ENCODE measurements at regions not wholly inside any gene's neighbourhood (a gene's known extent, or its start where the extent isn't known, plus 50 kb on each side); places are given as distances from the start of the nearest gene placed in this dataset.
"Not testable (repeated sequence)": the region's sequence is repeated elsewhere in the genome, so short reads cannot be mapped to it uniquely, and the experiment has no call there.

GRCh38 chr1:234950598-234950997 is 178.0 kb downstream of the TOMM20 start:
- H3K9me3 ChIP-seq (ENCODE audit: control insufficient read depth, insufficient read depth, low read length) = no peaks in the 10 kb centered on the region
- Mint-ChIP-seq H3K4me3 (no peak overlapping the region), H3K4me1 (peaks cover 19 to 21% of the 10 kb centered on the region in 2 donors), H3K27ac (no peak overlapping the region), H3K36me3 (peaks cover 6% of the 10 kb centered on the region), H3K9me3 (peaks cover 0 to 4% of the 10 kb centered on the region in 2 donors), H3K27me3 (ENCODE audit: low read depth in 2 of 2) (no peaks in the 10 kb centered on the region)
- no peak for DNase-seq
- no peak overlapping the region for H3K4me3 ChIP-seq (ENCODE audit: low read length)
- H3K27ac ChIP-seq (ENCODE audit: low read length) = no peak overlapping the region
- ATAC-seq = no peak
- H3K27me3 ChIP-seq (ENCODE audit: control insufficient read depth, insufficient read depth, low read length) = no peaks in the 10 kb centered on the region
- TF ChIP-seq, protein P1, sequence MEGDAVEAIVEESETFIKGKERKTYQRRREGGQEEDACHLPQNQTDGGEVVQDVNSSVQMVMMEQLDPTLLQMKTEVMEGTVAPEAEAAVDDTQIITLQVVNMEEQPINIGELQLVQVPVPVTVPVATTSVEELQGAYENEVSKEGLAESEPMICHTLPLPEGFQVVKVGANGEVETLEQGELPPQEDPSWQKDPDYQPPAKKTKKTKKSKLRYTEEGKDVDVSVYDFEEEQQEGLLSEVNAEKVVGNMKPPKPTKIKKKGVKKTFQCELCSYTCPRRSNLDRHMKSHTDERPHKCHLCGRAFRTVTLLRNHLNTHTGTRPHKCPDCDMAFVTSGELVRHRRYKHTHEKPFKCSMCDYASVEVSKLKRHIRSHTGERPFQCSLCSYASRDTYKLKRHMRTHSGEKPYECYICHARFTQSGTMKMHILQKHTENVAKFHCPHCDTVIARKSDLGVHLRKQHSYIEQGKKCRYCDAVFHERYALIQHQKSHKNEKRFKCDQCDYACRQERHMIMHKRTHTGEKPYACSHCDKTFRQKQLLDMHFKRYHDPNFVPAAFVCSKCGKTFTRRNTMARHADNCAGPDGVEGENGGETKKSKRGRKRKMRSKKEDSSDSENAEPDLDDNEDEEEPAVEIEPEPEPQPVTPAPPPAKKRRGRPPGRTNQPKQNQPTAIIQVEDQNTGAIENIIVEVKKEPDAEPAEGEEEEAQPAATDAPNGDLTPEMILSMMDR (IDR thresholded peaks at IDR 0.05) = no peak
- H3K4me1 ChIP-seq (ENCODE audit: control insufficient read depth, insufficient read depth, low read length) = peaks cover 17% of the 10 kb centered on the region
- H3K36me3 ChIP-seq (ENCODE audit: control insufficient read depth, insufficient read depth, low read length) = no peaks in the 10 kb centered on the region
- intact Hi-C loops (cut with micrococcal nuclease) = no loop called here

DNA sequence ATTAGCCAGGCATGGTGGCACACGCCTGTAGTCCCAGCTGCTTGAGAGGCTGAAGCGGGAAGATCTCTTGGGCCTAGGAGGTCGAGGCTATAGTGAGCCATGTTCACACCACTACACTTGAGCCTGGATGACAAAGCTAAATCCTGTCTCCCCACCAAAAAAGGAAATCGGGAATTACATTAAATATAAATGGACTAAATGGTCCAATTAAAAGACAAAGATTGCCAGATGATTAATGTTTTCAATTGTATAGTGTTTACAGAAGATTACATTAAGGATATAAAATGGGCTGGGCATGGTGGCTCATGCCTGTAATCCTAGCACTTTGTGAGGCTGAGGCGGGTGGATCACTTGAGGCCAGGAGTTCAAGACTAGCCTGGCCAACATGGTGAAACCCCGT is 179.1 kb downstream of the TOMM20 start:
- H3K27ac ChIP-seq (ENCODE audit: low read length); H3K9me3 ChIP-seq (ENCODE audit: control insufficient read depth, insufficient read depth, low read length); DNase-seq; H3K4me1 ChIP-seq (ENCODE audit: control insufficient read depth, insufficient read depth, low read length); H3K36me3 Mint-ChIP-seq; H3K9me3 Mint-ChIP-seq; ATAC-seq; H3K27ac Mint-ChIP-seq; H3K27me3 ChIP-seq (ENCODE audit: control insufficient read depth, insufficient read depth, low read length); H3K27me3 Mint-ChIP-seq (ENCODE audit: low read depth in 2 of 2); H3K36me3 ChIP-seq (ENCODE audit: control insufficient read depth, insufficient read depth, low read length); H3K4me3 ChIP-seq (ENCODE audit: low read length); H3K4me3 Mint-ChIP-seq; intact Hi-C loops (cut with micrococcal nuclease): not testable (repeated sequence)
- 98% methylated on average over 4 of the region's 6 CpGs for WGBS (ENCODE audit: insufficient coverage)
- peaks cover 16 to 17% of the 10 kb centered on the region in 2 donors for H3K4me1 Mint-ChIP-seq

DNA sequence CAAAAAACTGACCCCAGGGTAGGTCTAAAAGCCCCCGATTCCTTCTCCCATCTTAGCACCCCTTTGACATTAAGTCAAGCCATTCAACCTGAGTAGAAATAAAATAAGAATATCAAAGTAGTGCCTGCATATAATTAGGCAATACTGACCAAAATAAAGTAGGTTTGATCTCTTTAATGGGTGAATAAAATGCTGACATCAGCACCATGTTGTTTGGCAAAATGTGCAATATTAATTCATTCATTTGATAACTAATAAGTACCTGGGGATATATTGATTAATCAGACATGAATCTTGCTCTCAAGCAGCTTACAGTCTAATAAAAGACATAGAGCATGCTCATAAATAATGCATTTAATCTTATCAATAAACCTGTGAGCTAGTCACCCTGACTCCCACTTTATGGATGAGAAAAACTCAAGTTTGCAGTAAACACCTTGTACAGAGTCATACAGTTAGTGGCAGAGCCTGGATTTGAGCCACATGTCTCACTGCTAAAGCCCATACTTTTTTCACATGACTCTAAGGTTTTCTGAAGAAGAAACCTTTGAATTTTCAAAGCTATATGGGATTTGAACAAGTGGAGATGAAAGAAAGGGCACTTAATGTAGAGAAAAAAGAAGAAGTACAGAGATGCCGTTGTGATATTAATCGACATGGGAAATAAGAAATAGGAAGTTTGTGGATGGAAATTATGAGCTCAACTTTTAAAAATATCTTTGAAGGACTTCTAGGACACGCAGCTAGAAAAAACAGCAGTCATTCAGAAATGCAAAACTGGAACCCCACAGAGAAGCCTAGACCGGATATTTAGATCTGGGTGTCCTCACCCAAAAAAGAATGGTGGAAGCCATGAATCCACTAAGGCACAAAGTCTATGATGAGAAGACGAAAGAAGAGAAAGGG is 183.9 kb downstream of the TOMM20 start:
- ATAC-seq (no peak), DNase-seq (no peak)
- Mint-ChIP-seq H3K36me3 (peaks cover 6% of the 10 kb centered on the region), H3K27me3 (ENCODE audit: low read depth in 2 of 2) (no peaks in the 10 kb centered on the region), H3K27ac (no peak overlapping the region), H3K4me1 (peaks cover 7 to 8% of the 10 kb centered on the region in 2 donors), H3K9me3 (peaks cover 0 to 4% of the 10 kb centered on the region in 2 donors), H3K4me3 (no peak overlapping the region)
- TF ChIP-seq, protein P1 (IDR thresholded peaks at IDR 0.05) = no peak
- 38% methylated on average over 5 of the region's 6 CpGs for WGBS (ENCODE audit: insufficient coverage)
- Histone ChIP-seq H3K4me1 (ENCODE audit: control insufficient read depth, insufficient read depth, low read length) (no peaks in the 10 kb centered on the region), H3K27ac (ENCODE audit: low read length) (peak overlapping the region; percentile 54), H3K9me3 (ENCODE audit: control insufficient read depth, insufficient read depth, low read length) (no peaks in the 10 kb centered on the region), H3K27me3 (ENCODE audit: control insufficient read depth, insufficient read depth, low read length) (no peaks in the 10 kb centered on the region), H3K36me3 (ENCODE audit: control insufficient read depth, insufficient read depth, low read length) (no peaks in the 10 kb centered on the region), H3K4me3 (ENCODE audit: low read length) (no peak overlapping the region)
- intact Hi-C loops (cut with micrococcal nuclease) = no loop called here

- H3K36me3 Mint-ChIP-seq = peaks cover under 1% of the 10 kb centered on the region
- H3K36me3 ChIP-seq (ENCODE audit: control insufficient read depth, insufficient read depth, low read length) = no peaks in the 10 kb centered on the region
- H3K4me3 ChIP-seq (ENCODE audit: low read length) = no peak overlapping the region
- H3K27me3 Mint-ChIP-seq (ENCODE audit: low read depth in 2 of 2) = no peaks in the 10 kb centered on the region
- no peak overlapping the region for H3K4me3 Mint-ChIP-seq
- no peak overlapping the region for H3K27ac Mint-ChIP-seq
- peaks cover 7 to 8% of the 10 kb centered on the region in 2 donors for H3K4me1 Mint-ChIP-seq
- ATAC-seq (no peak), DNase-seq (peak in 1 of 2 donors; percentile 9)
- H3K4me1 ChIP-seq (ENCODE audit: control insufficient read depth, insufficient read depth, low read length) = no peaks in the 10 kb centered on the region
- intact Hi-C loops (cut with micrococcal nuclease) = no loop called here
- no peak overlapping the region for H3K27ac ChIP-seq (ENCODE audit: low read length)
- 65% methylated on average over 7 of the region's 7 CpGs for WGBS (ENCODE audit: insufficient coverage)
- no peaks in the 10 kb centered on the region for H3K9me3 ChIP-seq (ENCODE audit: control insufficient read depth, insufficient read depth, low read length)
- H3K9me3 Mint-ChIP-seq = no peaks in the 10 kb centered on the region
- TF ChIP-seq, protein P1 (IDR thresholded peaks at IDR 0.05) = no peak
- H3K27me3 ChIP-seq (ENCODE audit: control insufficient read depth, insufficient read depth, low read length) = no peaks in the 10 kb centered on the region
Observed at GRCh38 chr1:234943836-234944402, 184.7 kb downstream of the TOMM20 start.
